H1 (cell line): ENCODE measurements at regions not wholly inside any gene's neighbourhood (a gene's known extent, or its start where the extent isn't known, plus 50 kb on each side); places are given as distances from the start of the nearest gene placed in this dataset.

Experiments used
- CTCF ChIA-PET: fragments of 300-600 bp; sonication (Branson Sonifier 250); formaldehyde crosslinking; loops from one replicate; lab custom pipeline; 2021; ENCODE audit not compliant: partially characterized antibody; lab: Charles Lee
- POLR2A ChIA-PET: fragments of 300-600 bp; sonication (Branson Sonifier 250); formaldehyde crosslinking; loops from one replicate; lab custom pipeline; 2021; ENCODE audit warnings: inconsistent platforms; ENCODE audit not compliant: partially characterized antibody; lab: Charles Lee
- DNase-seq, 2 experiments: peaks; one replicate each; pipeline versions ENCODE4 v3.0.0 to v3.0.0-alpha.2; 2010 to 2022; ENCODE audit warnings: low spot score in 2 of 2, low read depth in 1 of 2, mixed read lengths in 1 of 2
- FAIRE-seq: peaks from 2 replicates; lab custom pipeline; 2011; peaks lifted over from hg19 to GRCh38; lab: Jason Lieb, UNC
- H2AFZ ChIP-seq: 2 replicates; pipeline ENCODE4 v1.8.1; 2012; ENCODE audit warnings: low read length, inconsistent platforms
- H2AK5ac ChIP-seq: 2 replicates; pipeline ENCODE4 v1.6.1; 2013; ENCODE audit warnings: low read depth, low read length
- H2BK120ac ChIP-seq: replicated peaks from 2 replicates; pipeline ENCODE3; 2013; ENCODE audit warnings: low read depth, low read length, inconsistent platforms
- H2BK12ac ChIP-seq: 2 replicates; pipeline ENCODE4 v1.6.1; 2013; ENCODE audit warnings: low read depth, low read length
- H2BK15ac ChIP-seq: 2 replicates; pipeline ENCODE4 v1.6.1; 2013; ENCODE audit warnings: low read length
- H2BK20ac ChIP-seq: 2 replicates; pipeline ENCODE4 v1.6.1; 2013; ENCODE audit warnings: low read length
- H2BK5ac ChIP-seq: 2 replicates; pipeline ENCODE4 v1.6.1; 2013; ENCODE audit warnings: low read depth, low read length
- H3K14ac ChIP-seq: 2 replicates; pipeline ENCODE4 v1.6.1; 2013; ENCODE audit warnings: inconsistent platforms; ENCODE audit not compliant: insufficient read length
- H3K18ac ChIP-seq: 2 replicates; pipeline ENCODE4 v1.6.1; 2013; ENCODE audit warnings: low read length; ENCODE audit errors: extremely low read depth
- H3K23ac ChIP-seq: 2 replicates; pipeline ENCODE4 v1.6.1; 2013; ENCODE audit warnings: inconsistent platforms; ENCODE audit not compliant: insufficient read length
- H3K23me2 ChIP-seq: 2 replicates; pipeline ENCODE4 v1.6.1; 2013; ENCODE audit warnings: low read depth, low read length
- H3K27ac ChIP-seq: 2 replicates; pipeline ENCODE4 v1.6.1; 2011; ENCODE audit warnings: low read depth, low read length, inconsistent platforms
- H3K27me3 ChIP-seq, 4 experiments: replicated peaks in 1 of 4; 1 replicate in 1 of 4; 2 replicates in 3 of 4; pipeline versions ENCODE4 v1.6.1 to v1.8.1; 2011 to 2013; ENCODE audit warnings: low read length in 3 of 4, mild to moderate bottlenecking in 3 of 4, inconsistent platforms in 2 of 4, mixed read lengths in 2 of 4, moderate library complexity in 1 of 4; ENCODE audit not compliant: control insufficient read depth in 3 of 4, insufficient read depth in 3 of 4; ENCODE audit errors: extremely low read depth in 1 of 4
- H3K36me3 ChIP-seq, 4 experiments: 2 replicates each; pipeline versions ENCODE4 v1.6.1 to v1.8.1; 2011 to 2013; ENCODE audit warnings: mild to moderate bottlenecking in 4 of 4, low read length in 3 of 4, moderate library complexity in 2 of 4, control low read depth in 1 of 4, inconsistent platforms in 1 of 4; ENCODE audit not compliant: insufficient read depth in 4 of 4, control insufficient read depth in 2 of 4
- H3K4ac ChIP-seq: replicated peaks from 2 replicates; pipeline ENCODE3; 2013; ENCODE audit warnings: low read length, low read depth, mixed read lengths, inconsistent platforms; ENCODE audit not compliant: insufficient read length
- H3K4me1 ChIP-seq, 4 experiments: replicated peaks in 1 of 4; 1 replicate in 1 of 4; 2 replicates in 3 of 4; pipeline versions ENCODE4 v1.6.1 to v1.8.1; 2011 to 2013; ENCODE audit warnings: low read length in 3 of 4, inconsistent platforms in 2 of 4, mixed read lengths in 1 of 4; ENCODE audit not compliant: insufficient read depth in 4 of 4, control insufficient read depth in 3 of 4
- H3K4me2 ChIP-seq, 2 experiments: 2 replicates each; pipeline versions ENCODE4 v1.6.1 to v1.8.1; 2011 to 2013; ENCODE audit warnings: low read depth in 2 of 2, low read length in 2 of 2, control low read depth in 1 of 2, inconsistent platforms in 1 of 2, mild to moderate bottlenecking in 1 of 2; ENCODE audit not compliant: insufficient read depth in 1 of 2
- H3K4me3 ChIP-seq, 4 experiments: fragments of 200-600, 300-600 bp in 1 of 4; sonication (generic), shearing (Covaris generic), sonication (Bioruptor Twin) in 1 of 4; 2 replicates each; pipeline versions ENCODE4 v1.5.1 to v1.8.1; 2011 to 2016; ENCODE audit warnings: low read length in 4 of 4, low read depth in 3 of 4, control low read depth in 2 of 4, inconsistent platforms in 2 of 4, mild to moderate bottlenecking in 2 of 4, mixed read lengths in 1 of 4, moderate library complexity in 1 of 4; ENCODE audit not compliant: insufficient read depth in 2 of 4; ENCODE audit errors: extremely low read depth in 1 of 4
- H3K56ac ChIP-seq: replicated peaks from 2 replicates; pipeline ENCODE3; 2013; ENCODE audit warnings: low read depth, mild to moderate bottlenecking, mixed read lengths, low read length, inconsistent platforms; ENCODE audit not compliant: insufficient read length
- H3K79me1 ChIP-seq: 2 replicates; pipeline ENCODE4 v1.6.1; 2013; ENCODE audit warnings: low read depth, low read length, control low read depth
- H3K79me2 ChIP-seq, 2 experiments: 2 replicates each; pipeline versions ENCODE4 v1.6.1 to v1.8.1; 2012 to 2013; ENCODE audit warnings: low read length in 2 of 2, mild to moderate bottlenecking in 2 of 2, inconsistent platforms in 1 of 2; ENCODE audit not compliant: insufficient read depth in 2 of 2, control insufficient read depth in 1 of 2
- H3K9ac ChIP-seq, 4 experiments: replicated peaks in 1 of 4; 1 replicate in 1 of 4; 2 replicates in 3 of 4; pipeline versions ENCODE4 v1.6.1 to v1.8.1; 2011 to 2013; ENCODE audit warnings: low read depth in 3 of 4, low read length in 3 of 4, control low read depth in 2 of 4, mild to moderate bottlenecking in 2 of 4, moderate library complexity in 2 of 4, inconsistent platforms in 1 of 4; ENCODE audit errors: extremely low read depth in 1 of 4
- H3K9me3 ChIP-seq, 2 experiments: 2 replicates each; pipeline versions ENCODE4 v1.6.1 to v1.8.1; 2012 to 2013; ENCODE audit warnings: mild to moderate bottlenecking in 2 of 2, moderate library complexity in 2 of 2, control low read depth in 1 of 2, inconsistent platforms in 1 of 2, low read depth in 1 of 2, low read length in 1 of 2, mixed read lengths in 1 of 2; ENCODE audit not compliant: insufficient read depth in 2 of 2
- H4K20me1 ChIP-seq, 2 experiments: replicated peaks in 1 of 2; 2 replicates each; pipeline versions ENCODE3 to v1.8.1; 2011 to 2013; ENCODE audit warnings: inconsistent platforms in 2 of 2, low read length in 2 of 2, mild to moderate bottlenecking in 1 of 2; ENCODE audit not compliant: insufficient read depth in 2 of 2, control insufficient read depth in 1 of 2
- H4K5ac ChIP-seq: 2 replicates; pipeline ENCODE4 v1.6.1; 2013; ENCODE audit warnings: low read length, low read depth, mixed read lengths, inconsistent platforms; ENCODE audit not compliant: insufficient read length
- H4K8ac ChIP-seq: 2 replicates; pipeline ENCODE4 v1.8.0; 2013; ENCODE audit warnings: mild to moderate bottlenecking, moderate library complexity, low read length, inconsistent platforms; ENCODE audit not compliant: insufficient read depth; ENCODE audit errors: extremely low read depth
- H4K91ac ChIP-seq: replicated peaks from 2 replicates; pipeline ENCODE3; 2013; ENCODE audit warnings: low read length, mixed read lengths, inconsistent platforms; ENCODE audit not compliant: insufficient read length
- NANOG ChIP-seq: IDR thresholded peaks from 2 replicates; pipeline ENCODE4 v1.6.1; 2011; ENCODE audit warnings: low read length, low read depth, mild to moderate bottlenecking, inconsistent platforms; ENCODE audit not compliant: insufficient read depth, poor library complexity, severe bottlenecking
- TBP ChIP-seq: IDR thresholded peaks from 2 replicates; pipeline ENCODE4 v1.6.1; 2011; ENCODE audit warnings: low read depth, low read length, improper control_type of control experiment
- WGBS, 2 experiments: shearing (Covaris generic) in 1 of 2; methylation state at CpG; one replicate each; pipeline versions ENCODE4 v1.1.6 to v1.1.7; 2013 to 2015; ENCODE audit warnings: low lambda C conversion rate in 2 of 2, mixed read lengths in 2 of 2, inconsistent platforms in 1 of 2, low coverage in 1 of 2, missing lambda C conversion rate in 1 of 2; ENCODE audit not compliant: insufficient replicate concordance in 2 of 2, insufficient coverage in 1 of 2, insufficient read length in 1 of 2; ENCODE audit errors: extremely low coverage in 1 of 2, missing lambda C conversion rate in 1 of 2; 5-methylcytosine and 5-hydroxymethylcytosine counted together

- Histone ChIP-seq H2BK120ac (no peak overlapping the region), H2BK20ac (no peak overlapping the region), H2AK5ac (no peak overlapping the region), H4K8ac (no peak overlapping the region), H3K79me1 (no peaks in the 10 kb centered on the region), H3K27me3 (no peaks in the 10 kb centered on the region), H3K4ac (no peak overlapping the region), H2AFZ (no peak overlapping the region), H3K36me3 (no peaks in the 10 kb centered on the region), H3K56ac (no peak overlapping the region), H3K9ac (no peak overlapping the region), H3K14ac (no peak overlapping the region), H4K91ac (no peak overlapping the region), H3K4me1 (no peaks in the 10 kb centered on the region), H3K4me2 (no peak overlapping the region), H4K5ac (no peak overlapping the region), H3K79me2 (no peaks in the 10 kb centered on the region), H3K23ac (no peak overlapping the region), H3K27ac (no peak overlapping the region), H2BK5ac (no peak overlapping the region), H3K4me3 (no peak overlapping the region), H2BK12ac (no peak overlapping the region), H2BK15ac (no peak overlapping the region), H3K18ac (no peak overlapping the region), H3K9me3 (no peaks in the 10 kb centered on the region), H3K23me2 (no peaks in the 10 kb centered on the region), H4K20me1 (no peaks in the 10 kb centered on the region)
- DNase-seq (no peak), FAIRE-seq (no peak)
- CTCF ChIA-PET = no interaction called here
- 97% methylated on average over 2 of the region's 2 CpGs; no CpG with 5 or more reads in 1 of the 2 experiments for WGBS, 2 experiments
- POLR2A ChIA-PET = no interaction called here
- TF ChIP-seq NANOG (no peak), TBP (no peak)
These were observed 238.2 kb upstream of the INTU start for GRCh38 chr4:127394516-127394915.
